Lower leg skin (tissue), 4 donors: ENCODE measurements at regions not wholly inside any gene's neighbourhood (a gene's known extent, or its start where the extent isn't known, plus 50 kb on each side); places are given as distances from the start of the nearest gene placed in this dataset.
"Not testable (repeated sequence)": the region's sequence is repeated elsewhere in the genome, so short reads cannot be mapped to it uniquely, and the experiment has no call there.

Experiments
- DNase-seq, 2 donors: peaks; one replicate each; pipeline ENCODE4 v3.0.0-alpha.2; 2019; ENCODE audit warnings: low spot score in 2 of 2
- H3K4me3 ChIP-seq: fragments of 200-600 bp; sonication (generic); 2 replicates; pipeline ENCODE4 v1.5.1; 2017; ENCODE audit warnings: mild to moderate bottlenecking, low read depth; ENCODE audit not compliant: poor library complexity, severe bottlenecking
- CTCF ChIP-seq, 3 donors: fragments of 450-650 bp; IDR thresholded peaks; one replicate each; pipeline ENCODE4 v1.5.1; 2016; ENCODE audit warnings: antibody characterized with exemption in 3 of 3, mild to moderate bottlenecking in 3 of 3, moderate library complexity in 2 of 3
- POLR2A ChIP-seq, 2 donors: fragments of 450-650 bp; IDR thresholded peaks; one replicate each; pipeline ENCODE4 v1.6.1; 2016 to 2017; ENCODE audit warnings: antibody characterized with exemption in 2 of 2, mild to moderate bottlenecking in 1 of 2, moderate library complexity in 1 of 2
- WGBS, 2 donors: methylation state at CpG; one replicate each; pipeline ENCODE4 v1.1.5; 2018; 5-methylcytosine and 5-hydroxymethylcytosine counted together
- intact Hi-C: fragments of 100-400 bp; cut with DNase I; formaldehyde crosslinking; loops from one replicate; pipeline ENCODE4 v1.15.0; 2023; ENCODE audit warnings: low total_unique reads

- whole genome bisulfite sequencing, 2 donors = 47 to 49% methylated on average over 4 of the region's 4 CpGs
- intact Hi-C loops = no loop called here
These were observed 103.5 kb upstream of the SLC7A14 start for GRCh38 chr3:170689296-170689829.

GRCh38 chr3:170688222-170688621 lies 102.3 kb upstream of the SLC7A14 start:
- WGBS, 2 donors = 88 to 98% methylated on average over 4 of the region's 4 CpGs
- intact Hi-C loops, DNase-seq, H3K4me3 ChIP-seq: not testable (repeated sequence)

More at GRCh38 chr3:170689296-170689829, 103.5 kb upstream of the SLC7A14 start:
- no peak overlapping the region for H3K4me3 ChIP-seq
- no peak for TF ChIP-seq CTCF (IDR thresholded peaks at IDR 0.05)
- no peak for TF ChIP-seq POLR2A (IDR thresholded peaks at IDR 0.05)
- DNase-seq = peak in 1 of 2 donors; percentile 47

GRCh38 chr3:170680593-170680992 lies 94.7 kb upstream of the SLC7A14 start:
- intact Hi-C loops = no loop called here
- no peak for DNase-seq
- TF ChIP-seq CTCF (IDR thresholded peaks at IDR 0.05) = no peak
- no peak for TF ChIP-seq POLR2A (IDR thresholded peaks at IDR 0.05)
- no peak overlapping the region for H3K4me3 ChIP-seq

GRCh38 chr3:170679190-170679589 lies 93.3 kb upstream of the SLC7A14 start:
- 75 to 83% methylated on average over 3 of the region's 3 CpGs for WGBS, 2 donors
- DNase-seq = no peak
- no peak for TF ChIP-seq CTCF (IDR thresholded peaks at IDR 0.05)
- TF ChIP-seq POLR2A (IDR thresholded peaks at IDR 0.05) = no peak
- intact Hi-C loops = no loop called here
- no peak overlapping the region for H3K4me3 ChIP-seq

GRCh38 chr3:170670504-170670903 lies 84.6 kb upstream of the SLC7A14 start:
- no peak for DNase-seq
- no peak overlapping the region for H3K4me3 ChIP-seq
- TF ChIP-seq CTCF (IDR thresholded peaks at IDR 0.05) (no peak), POLR2A (IDR thresholded peaks at IDR 0.05) (no peak)
- intact Hi-C loops = no loop called here

GRCh38 chr3:170662986-170663385 lies 77.1 kb upstream of the SLC7A14 start:
- DNase-seq, intact Hi-C loops, H3K4me3 ChIP-seq: not testable (repeated sequence)
- WGBS, 2 donors = 90 to 98% methylated on average over 3 of the region's 3 CpGs

GRCh38 chr3:170660139-170660538 lies 74.3 kb upstream of the SLC7A14 start:
- TF ChIP-seq CTCF (IDR thresholded peaks at IDR 0.05) = no peak
- TF ChIP-seq POLR2A (IDR thresholded peaks at IDR 0.05) = no peak
- intact Hi-C loops = no loop called here
- DNase-seq = no peak
- 59 to 60% methylated on average over 5 of the region's 5 CpGs for WGBS, 2 donors
- no peak overlapping the region for H3K4me3 ChIP-seq
